Forelimb muscle (tissue), 1 donor: ENCODE measurements at regions not wholly inside any gene's neighbourhood (a gene's known extent, or its start where the extent isn't known, plus 50 kb on each side); places are given as distances from the start of the nearest gene placed in this dataset.

ENCODE experiments used
- DNase-seq: peaks from one replicate; pipeline ENCODE4 v3.0.0-alpha.2; 2013; ENCODE audit warnings: low read depth

- DNase-seq, result no peak
These were observed 104.4 kb downstream of the BTBD3 start for GRCh38 chr20:12022126-12022525.

GRCh38 chr20:12023194-12023795, 105.6 kb downstream of the BTBD3 start:
- DNase-seq, result no peak

GRCh38 chr20:12028771-12029170, 111.1 kb downstream of the BTBD3 start:
- DNase-seq, result no peak

GRCh38 chr20:12030470-12030869, 112.8 kb downstream of the BTBD3 start:
- DNase-seq, result no peak

- DNase-seq, result no peak
These were observed 118.4 kb downstream of the BTBD3 start for GRCh38 chr20:12036142-12036541.

GRCh38 chr20:12037521-12037920, 119.8 kb downstream of the BTBD3 start:
- no peak for DNase-seq

GRCh38 chr20:12040261-12040660, 122.6 kb downstream of the BTBD3 start:
- DNase-seq, result no peak

- no peak for DNase-seq
These were observed 127.3 kb downstream of the BTBD3 start for GRCh38 chr20:12044969-12045368.

GRCh38 chr20:12047838-12048432, 130.2 kb downstream of the BTBD3 start:
- DNase-seq, result no peak

GRCh38 chr20:12049125-12049524, 131.4 kb downstream of the BTBD3 start:
- DNase-seq, result no peak

GRCh38 chr20:12051206-12052163, 133.8 kb downstream of the BTBD3 start:
- no peak for DNase-seq

- DNase-seq, result no peak
These were observed 135.7 kb downstream of the BTBD3 start for GRCh38 chr20:12053353-12053752.

GRCh38 chr20:12054556-12054955, 136.9 kb downstream of the BTBD3 start:
- DNase-seq, result no peak

GRCh38 chr20:12055161-12055560, 137.5 kb downstream of the BTBD3 start:
- no peak for DNase-seq

GRCh38 chr20:12056839-12057238, 139.1 kb downstream of the BTBD3 start:
- no peak for DNase-seq

GRCh38 chr20:12057778-12058177, 140.1 kb downstream of the BTBD3 start:
- no peak for DNase-seq

GRCh38 chr20:12058216-12058615, 140.5 kb downstream of the BTBD3 start:
- no peak for DNase-seq

GRCh38 chr20:12061466-12061865, 143.8 kb downstream of the BTBD3 start:
- DNase-seq, result no peak

- DNase-seq, result no peak
These were observed 145.5 kb downstream of the BTBD3 start for GRCh38 chr20:12063106-12063684.

- DNase-seq, result no peak
These were observed 146.8 kb downstream of the BTBD3 start for GRCh38 chr20:12064540-12064939.

- no peak for DNase-seq
These were observed 150.0 kb downstream of the BTBD3 start for GRCh38 chr20:12067686-12068085.

- no peak for DNase-seq
These were observed 150.4 kb downstream of the BTBD3 start for GRCh38 chr20:12068121-12068520.
